ENCODE measurements at regions not wholly inside any gene's neighbourhood (a gene's known extent, or its start where the extent isn't known, plus 50 kb on each side); places are given as distances from the start of the nearest gene placed in this dataset.
"Not testable (repeated sequence)": the region's sequence is repeated elsewhere in the genome, so short reads cannot be mapped to it uniquely, and the experiment has no call there.

- no peak for DNase-seq (ENCODE audit: low read depth in 4 of 4, low spot score in 1 of 4)
These were observed 297.1 kb upstream of the RIMS1 start for GRCh38 chr6:71589254-71589653.

GRCh38 chr6:71592643-71593042 lies 293.7 kb upstream of the RIMS1 start:
- DNase-seq (ENCODE audit: low read depth in 4 of 4, low spot score in 1 of 4), result no peak

- DNase-seq (ENCODE audit: low read depth in 4 of 4, low spot score in 1 of 4), result no peak
These were observed 287.0 kb upstream of the RIMS1 start for GRCh38 chr6:71599359-71599758.

- no peak for DNase-seq (ENCODE audit: low read depth in 4 of 4, low spot score in 1 of 4)
These were observed 283.9 kb upstream of the RIMS1 start for GRCh38 chr6:71602385-71603007.

- DNase-seq (ENCODE audit: low read depth in 4 of 4, low spot score in 1 of 4), result no peak
These were observed 283.3 kb upstream of the RIMS1 start for GRCh38 chr6:71603021-71603420.

- no peak for DNase-seq (ENCODE audit: low read depth in 4 of 4, low spot score in 1 of 4)
These were observed 277.7 kb upstream of the RIMS1 start for GRCh38 chr6:71608646-71609045.

- DNase-seq (ENCODE audit: low read depth in 4 of 4, low spot score in 1 of 4), result no peak
These were observed 266.5 kb upstream of the RIMS1 start for GRCh38 chr6:71619836-71620235.

- DNase-seq (ENCODE audit: low read depth in 4 of 4, low spot score in 1 of 4), result no peak
These were observed 264.3 kb upstream of the RIMS1 start for GRCh38 chr6:71621918-71622519.

- DNase-seq (ENCODE audit: low read depth in 4 of 4, low spot score in 1 of 4), result no peak
These were observed 244.2 kb upstream of the RIMS1 start for GRCh38 chr6:71642120-71642519.

- DNase-seq (ENCODE audit: low read depth in 4 of 4, low spot score in 1 of 4), result no peak
These were observed 243.6 kb upstream of the RIMS1 start for GRCh38 chr6:71642793-71643192.

- no peak for DNase-seq (ENCODE audit: low read depth in 4 of 4, low spot score in 1 of 4)
These were observed 241.1 kb upstream of the RIMS1 start for GRCh38 chr6:71645299-71645698.

- no peak for DNase-seq (ENCODE audit: low read depth in 4 of 4, low spot score in 1 of 4)
These were observed 236.4 kb upstream of the RIMS1 start for GRCh38 chr6:71649915-71650314.

GRCh38 chr6:71651636-71652035 lies 234.7 kb upstream of the RIMS1 start:
- no peak for DNase-seq (ENCODE audit: low read depth in 4 of 4, low spot score in 1 of 4)

GRCh38 chr6:71656121-71656520 lies 230.2 kb upstream of the RIMS1 start:
- no peak for DNase-seq (ENCODE audit: low read depth in 4 of 4, low spot score in 1 of 4)

GRCh38 chr6:71665931-71666330 lies 220.4 kb upstream of the RIMS1 start:
- no peak for DNase-seq (ENCODE audit: low read depth in 4 of 4, low spot score in 1 of 4)

- no peak for DNase-seq (ENCODE audit: low read depth in 4 of 4, low spot score in 1 of 4)
These were observed 213.5 kb upstream of the RIMS1 start for GRCh38 chr6:71672876-71673275.

GRCh38 chr6:71675386-71675785 lies 211.0 kb upstream of the RIMS1 start:
- no peak for DNase-seq (ENCODE audit: low read depth in 4 of 4, low spot score in 1 of 4)

- DNase-seq (ENCODE audit: low read depth in 4 of 4, low spot score in 1 of 4), result no peak
These were observed 210.1 kb upstream of the RIMS1 start for GRCh38 chr6:71676298-71676697.

GRCh38 chr6:71678091-71678490 lies 208.3 kb upstream of the RIMS1 start:
- no peak for DNase-seq (ENCODE audit: low read depth in 4 of 4, low spot score in 1 of 4)

- DNase-seq (ENCODE audit: low read depth in 4 of 4, low spot score in 1 of 4), result no peak
These were observed 205.0 kb upstream of the RIMS1 start for GRCh38 chr6:71681234-71681867.

GRCh38 chr6:71686021-71686677 lies 200.2 kb upstream of the RIMS1 start:
- DNase-seq (ENCODE audit: low read depth in 4 of 4, low spot score in 1 of 4), result not testable (repeated sequence)

- DNase-seq (ENCODE audit: low read depth in 4 of 4, low spot score in 1 of 4), result no peak
These were observed 187.6 kb upstream of the RIMS1 start for GRCh38 chr6:71698702-71699101.
